ENCODE measurements at regions not wholly inside any gene's neighbourhood (a gene's known extent, or its start where the extent isn't known, plus 50 kb on each side); places are given as distances from the start of the nearest gene placed in this dataset.

- Histone ChIP-seq H3K9me1 (ENCODE audit: insufficient read depth, low read length) (no peaks in the 10 kb centered on the region), H4K91ac (ENCODE audit: insufficient read depth, low read depth, low read length) (no peak overlapping the region), H2BK5ac (ENCODE audit: low read depth, low read length, poor library complexity, severe bottlenecking) (no peak overlapping the region), H3K4me3 (ENCODE audit: insufficient read depth, low read depth, low read length) (no peak overlapping the region), H3K9ac (ENCODE audit: low read depth, low read length) (no peak overlapping the region), H2AK9ac (replicated peaks; ENCODE audit: low read depth, low read length, poor library complexity) (no peak overlapping the region), H3K18ac (ENCODE audit: low read depth, low read length) (no peak overlapping the region), H3K9me3 (ENCODE audit: control insufficient read depth, insufficient read depth, low read length) (no peaks in the 10 kb centered on the region), H4K5ac (ENCODE audit: low read depth, low read length) (no peak overlapping the region), H3K56ac (ENCODE audit: extremely low read depth, insufficient read depth, low read length) (no peak overlapping the region), H3K27me3 (ENCODE audit: control insufficient read depth, insufficient read depth, low read length) (no peaks in the 10 kb centered on the region), H3K36me3 (ENCODE audit: control insufficient read depth, insufficient read depth, low read length) (no peaks in the 10 kb centered on the region), H2BK15ac (ENCODE audit: low read depth, low read length) (no peak overlapping the region), H3K27ac (ENCODE audit: insufficient read depth, low read length) (no peak overlapping the region), H3K23ac (ENCODE audit: low read depth, low read length) (no peak overlapping the region), H3K4ac (ENCODE audit: low read depth, low read length) (no peak overlapping the region), H2AFZ (replicated peaks; ENCODE audit: low read length, poor library complexity) (no peak overlapping the region), H3K14ac (replicated peaks; ENCODE audit: low read depth, low read length) (no peak overlapping the region), H4K20me1 (ENCODE audit: insufficient read depth, low read length) (no peaks in the 10 kb centered on the region), H2AK5ac (ENCODE audit: low read depth, low read length) (no peak overlapping the region), H2BK120ac (ENCODE audit: low read depth, low read length) (no peak overlapping the region), H3K79me1 (ENCODE audit: low read depth in 1 of 2, low read length in 2 of 2) (no peaks in the 10 kb centered on the region), H3K4me1 (ENCODE audit: control insufficient read depth, insufficient read depth, low read length) (no peaks in the 10 kb centered on the region), H3K4me2 (ENCODE audit: low read depth, low read length) (no peak overlapping the region), H4K8ac (ENCODE audit: low read depth in 2 of 2, low read length in 2 of 2) (no peak overlapping the region), H2BK20ac (ENCODE audit: low read depth, low read length) (no peak overlapping the region)
- dilution Hi-C loops (cut with HindIII; ENCODE audit: low sequenced_read_pairs, unreplicated experiment) (no loop called here), in situ Hi-C loops (cut with MboI; ENCODE audit: low sequenced_read_pairs) (no loop called here), intact Hi-C loops (cut with micrococcal nuclease) (no loop called here)
- POLR2A ChIA-PET (ENCODE audit: unreplicated experiment) = no interaction called here
- TF ChIP-seq SMC3 (IDR thresholded peaks at IDR 0.05; ENCODE audit: low read depth, low read length) (no peak), MAZ (IDR thresholded peaks at IDR 0.05; ENCODE audit: borderline replicate concordance, low read depth, low read length) (no peak), RAD21 (IDR thresholded peaks at IDR 0.05; ENCODE audit: low read length) (no peak), RCOR1 (IDR thresholded peaks at IDR 0.05; ENCODE audit: insufficient replicate concordance, low read length) (no peak), MXI1 (IDR thresholded peaks at IDR 0.05; ENCODE audit: borderline replicate concordance, low read depth, low read length) (no peak), BHLHE40 (IDR thresholded peaks at IDR 0.05; ENCODE audit: low read depth, low read length) (no peak), NFE2L2 (IDR thresholded peaks at IDR 0.05; ENCODE audit: low read depth, low read length) (no peak), FOS (IDR thresholded peaks at IDR 0.05; ENCODE audit: low read depth, low read length) (no peak), CTCF (conservative IDR thresholded peaks at IDR 0.05; ENCODE audit: low read depth, low read length) (no peak), USF2 (IDR thresholded peaks at IDR 0.05; ENCODE audit: low read depth, low read length) (no peak), ELK1 (IDR thresholded peaks at IDR 0.05; ENCODE audit: borderline replicate concordance, low read depth, low read length) (no peak), CEBPB (IDR thresholded peaks at IDR 0.05; ENCODE audit: low read depth, low read length) (no peak), POLR2A (IDR thresholded peaks at IDR 0.05; ENCODE audit: low read depth, low read length) (no peak)
- DNase-seq (no peak), ATAC-seq (ENCODE audit: low read depth) (no peak)
- CTCF ChIA-PET = no interaction called here
- BruUV-seq (replicated peaks) = no TSS peak
- 69% methylated on average over 7 of the region's 10 CpGs; no CpG with 5 or more reads in 1 of the 2 experiments for WGBS, 2 experiments (ENCODE audit: extremely low coverage in 2 of 2, insufficient read length in 1 of 2)
Measured at GRCh38 chr14:23719225-23719985, 83.2 kb downstream of the DHRS2 start.

All from IMR-90 (cell line).